Activated CD4-positive, alpha-beta T cell treated with anti-CD3 and anti-CD28 coated beads, Interleukin-2, Interleukin-4, amounts not matched to agents 100 ng/mL and 50 ng/mL, durations not matched to agents 16 hours and 8 hours (primary cell): ENCODE measurements at regions not wholly inside any gene's neighbourhood (a gene's known extent, or its start where the extent isn't known, plus 50 kb on each side); places are given as distances from the start of the nearest gene placed in this dataset.

ENCODE experiments used
- DNase-seq: peaks from one replicate; pipeline ENCODE4 v3.0.0-alpha.2; 2020; ENCODE audit warnings: low spot score

DNA sequence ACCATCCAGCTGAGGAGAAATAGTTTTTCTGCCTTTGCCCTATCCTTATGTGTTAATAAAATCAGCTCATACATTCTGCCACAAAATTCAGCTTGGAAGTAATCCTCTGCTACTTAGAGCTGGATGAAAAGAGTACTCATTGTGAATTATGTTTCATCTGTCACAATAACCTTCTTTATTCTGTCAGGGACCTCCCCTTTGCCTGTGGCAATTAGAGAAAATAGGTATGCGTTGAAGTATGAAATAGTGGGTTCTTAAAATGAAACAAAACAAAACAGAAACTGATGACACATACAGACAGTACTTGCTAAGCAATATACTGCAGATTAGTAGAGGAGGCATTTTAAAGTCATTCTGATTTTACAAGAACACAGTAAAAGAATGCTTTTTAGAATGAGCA lies 578.5 kb downstream of the USP25 start:
- DNase-seq, result no peak

DNA sequence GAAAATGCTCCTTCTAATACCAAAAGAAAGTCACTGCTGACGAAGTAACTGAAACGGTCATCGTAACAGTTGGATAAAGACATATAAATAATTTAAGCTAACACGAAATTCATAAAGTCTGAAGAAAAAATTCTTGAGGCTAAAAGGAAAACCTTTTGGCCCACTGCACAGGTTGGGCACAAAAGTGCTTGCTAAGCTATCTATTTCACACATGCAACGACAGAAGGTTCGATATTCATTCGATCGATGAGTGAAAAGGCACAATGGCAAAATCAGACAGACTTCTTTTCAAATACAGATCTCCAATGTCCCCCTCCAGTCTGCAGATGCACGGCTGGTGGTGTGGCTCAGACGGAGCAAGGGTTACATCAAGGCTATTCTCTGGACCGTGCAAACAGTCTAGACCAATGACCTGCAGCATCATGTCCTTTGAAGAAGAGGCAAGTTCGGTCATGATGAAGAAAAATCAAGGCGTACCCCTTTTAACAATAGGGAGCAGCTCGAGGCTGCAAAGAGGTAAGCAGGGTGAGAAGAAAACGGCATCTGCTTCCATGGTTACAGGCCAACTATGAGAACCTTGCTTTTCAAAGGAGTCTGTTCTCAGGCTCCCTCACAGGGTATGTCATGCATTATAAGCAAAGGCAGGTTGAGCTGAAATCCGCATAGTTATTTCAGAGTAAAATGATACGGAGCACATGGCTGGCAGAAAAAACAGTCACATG lies 579.6 kb downstream of the USP25 start:
- DNase-seq, result no peak

DNA sequence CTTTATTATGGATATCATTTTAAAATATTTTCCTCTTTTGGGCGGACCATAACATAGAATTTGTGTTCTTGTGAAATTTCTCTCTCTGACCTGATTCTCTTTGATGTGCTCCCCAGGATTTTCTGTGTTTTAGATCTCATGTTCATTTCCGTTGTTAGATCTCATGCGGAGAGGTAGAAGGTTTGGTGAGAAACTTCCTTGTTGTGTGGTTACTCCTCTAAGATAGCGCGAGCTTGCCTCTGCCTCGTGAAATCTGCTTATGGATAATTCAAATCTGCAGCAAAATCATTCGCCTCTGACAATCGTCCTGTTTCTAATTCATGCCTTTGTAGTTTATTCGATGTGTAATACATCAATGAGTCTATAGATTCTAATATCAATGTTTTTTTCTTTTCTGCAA lies 580.4 kb downstream of the USP25 start:
- DNase-seq, result no peak

DNA sequence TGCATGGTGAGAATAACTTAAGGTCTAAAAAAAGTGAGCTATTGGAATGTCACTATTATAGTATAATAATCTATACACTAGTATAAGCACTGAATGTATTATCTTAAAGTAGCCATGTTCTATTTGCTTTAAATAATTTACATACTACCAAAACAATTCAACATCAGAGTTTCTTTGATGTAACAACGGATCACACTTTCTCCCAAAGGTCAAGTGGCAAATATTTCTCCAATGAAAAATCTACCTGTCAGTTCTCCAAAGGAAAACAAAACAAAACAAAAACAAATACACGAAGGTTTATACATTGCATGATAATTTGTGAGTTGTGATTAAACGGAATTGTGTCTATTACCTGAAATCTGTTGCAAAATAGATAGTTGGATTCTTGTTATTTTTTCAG lies 581.4 kb downstream of the USP25 start:
- DNase-seq, result no peak

DNA sequence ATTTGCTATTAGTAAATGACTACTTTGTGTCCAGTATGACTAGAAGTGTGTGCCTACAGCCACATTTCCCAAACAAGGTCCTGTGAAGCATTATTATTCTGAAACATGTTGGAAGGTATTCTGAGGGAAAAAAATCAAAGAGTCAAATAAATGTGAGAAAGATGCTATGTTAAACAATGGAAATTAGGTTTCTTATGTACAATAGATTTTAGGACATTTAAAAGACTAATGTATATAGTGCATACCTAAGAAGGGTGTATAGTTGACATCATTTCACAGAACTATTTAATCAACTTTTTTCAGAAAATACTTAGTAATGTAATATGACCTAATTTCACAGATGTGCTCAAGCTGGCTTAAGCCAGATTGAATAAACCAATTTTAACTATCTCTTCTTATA lies 582.5 kb downstream of the USP25 start:
- no peak for DNase-seq

DNA sequence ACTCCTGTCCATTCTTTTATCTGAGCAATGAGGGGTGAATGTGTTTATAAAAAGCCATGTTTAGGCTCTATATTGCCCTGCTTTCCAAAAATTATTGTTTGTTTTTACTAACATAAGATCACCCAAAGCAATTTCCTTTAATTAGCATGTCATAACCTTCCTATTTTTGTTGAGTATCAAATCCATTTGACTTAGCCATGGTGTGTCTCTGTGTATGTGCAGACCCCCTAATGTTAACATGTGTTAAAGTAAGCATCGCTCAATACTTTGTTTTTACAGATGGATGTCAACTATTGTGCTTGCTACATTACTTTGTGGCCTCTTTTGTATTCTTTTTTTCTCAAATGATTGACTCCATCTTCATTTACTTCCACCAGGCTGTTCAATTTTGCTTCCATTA lies 585.4 kb downstream of the USP25 start:
- DNase-seq, result no peak

DNA sequence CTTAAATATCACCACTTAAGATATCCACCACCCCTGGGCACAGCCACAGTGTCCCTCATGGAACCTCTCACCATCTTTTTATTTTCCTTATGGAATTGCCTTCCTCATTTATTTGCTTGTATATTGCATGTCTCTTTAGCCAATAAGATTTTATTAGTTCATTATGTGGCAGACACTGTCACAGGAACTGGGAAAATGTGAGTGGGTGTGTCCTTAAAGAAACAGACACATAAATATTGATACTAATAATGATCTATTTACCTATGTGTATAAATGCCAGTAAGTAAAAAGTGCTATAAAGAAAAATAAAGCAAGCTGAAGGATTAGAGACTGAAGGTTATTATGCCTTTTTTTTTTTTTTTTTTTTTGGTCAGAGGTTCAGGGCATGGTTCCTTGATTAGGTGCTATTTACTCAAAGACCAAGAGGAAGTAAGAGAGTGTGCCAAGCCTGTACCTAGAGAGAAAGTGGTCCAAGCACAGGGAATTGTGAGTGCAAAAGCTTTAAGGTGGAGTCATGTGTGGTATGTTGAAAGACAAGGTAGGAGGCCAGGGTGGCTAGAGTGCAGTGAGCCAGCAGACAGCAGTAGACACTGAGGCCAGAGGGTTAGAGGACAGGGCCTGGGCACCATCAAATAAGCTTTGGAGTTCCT lies 589.0 kb downstream of the USP25 start:
- no peak for DNase-seq

DNA sequence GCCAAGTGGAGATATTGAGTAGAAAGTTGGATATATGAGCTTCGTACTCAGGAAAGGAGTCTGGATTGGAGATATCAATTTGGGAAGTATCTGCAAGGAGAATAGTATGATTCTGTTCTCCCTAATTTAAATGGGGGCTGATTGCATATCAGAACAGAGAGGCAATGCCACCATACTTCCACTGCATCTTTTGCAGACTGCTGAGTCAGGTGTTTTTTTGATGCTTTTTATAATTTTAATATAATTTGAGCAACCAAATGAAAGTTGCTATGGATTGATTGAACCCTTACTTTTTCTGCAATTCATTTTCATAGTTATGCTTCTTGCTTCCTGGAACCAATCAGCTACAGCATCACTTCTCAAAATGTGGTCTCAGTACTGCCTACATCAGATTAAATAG lies 590.3 kb downstream of the USP25 start:
- no peak for DNase-seq

DNA sequence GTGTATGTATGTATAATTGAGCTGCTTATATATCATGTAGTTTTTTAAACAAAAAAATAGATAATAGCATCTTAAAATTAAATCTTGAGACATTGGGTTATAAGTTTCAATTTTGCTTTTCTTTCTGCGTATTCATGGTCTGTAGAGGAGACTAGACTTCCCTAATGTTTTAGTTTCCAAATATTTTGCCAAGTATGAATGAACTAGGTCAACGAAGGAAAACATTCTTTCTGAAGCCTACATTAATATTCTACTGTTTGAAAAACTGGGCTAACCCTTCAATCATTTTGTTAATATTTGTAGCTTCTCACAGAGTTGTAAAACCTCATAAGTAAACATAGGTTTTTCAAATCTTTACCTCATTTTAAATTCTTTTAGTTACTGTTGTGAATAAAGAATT lies 592.7 kb downstream of the USP25 start:
- DNase-seq, result no peak

DNA sequence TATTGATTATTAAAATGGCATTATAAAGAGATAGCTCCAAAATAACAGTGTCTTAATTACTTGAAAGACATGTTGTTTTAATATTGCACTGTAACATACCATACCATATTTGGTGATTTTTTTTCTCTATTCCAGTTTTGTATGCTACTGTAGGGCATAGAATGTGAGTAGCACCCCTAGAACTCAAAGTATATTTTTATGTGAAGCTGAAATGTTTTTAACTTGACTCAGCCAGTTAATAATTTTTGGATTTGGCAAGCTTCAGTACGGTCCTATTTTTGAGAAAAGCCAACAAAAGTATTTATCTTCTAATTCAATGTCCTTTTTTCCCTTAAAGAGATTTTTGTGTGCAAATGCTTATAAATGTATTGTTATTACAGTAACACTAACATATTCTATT lies 593.8 kb downstream of the USP25 start:
- DNase-seq, result no peak

DNA sequence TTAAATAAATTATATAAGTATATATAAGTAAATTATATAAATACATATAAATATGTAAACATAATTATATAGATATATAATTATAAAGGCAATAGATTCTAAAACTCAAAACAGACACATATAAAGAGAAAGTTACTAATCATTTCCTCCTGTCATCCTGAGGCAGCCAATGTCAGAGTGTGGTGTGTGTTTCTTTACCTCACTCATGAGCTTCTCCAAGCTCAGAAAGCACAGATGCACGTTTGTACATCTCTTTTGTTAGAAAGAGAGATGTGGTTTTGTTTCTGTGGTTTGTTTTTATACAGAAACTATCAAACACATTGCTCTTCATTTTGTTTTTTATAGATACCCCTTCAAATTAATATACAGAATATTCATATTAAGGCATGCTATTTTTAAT lies 594.8 kb downstream of the USP25 start:
- no peak for DNase-seq

DNA sequence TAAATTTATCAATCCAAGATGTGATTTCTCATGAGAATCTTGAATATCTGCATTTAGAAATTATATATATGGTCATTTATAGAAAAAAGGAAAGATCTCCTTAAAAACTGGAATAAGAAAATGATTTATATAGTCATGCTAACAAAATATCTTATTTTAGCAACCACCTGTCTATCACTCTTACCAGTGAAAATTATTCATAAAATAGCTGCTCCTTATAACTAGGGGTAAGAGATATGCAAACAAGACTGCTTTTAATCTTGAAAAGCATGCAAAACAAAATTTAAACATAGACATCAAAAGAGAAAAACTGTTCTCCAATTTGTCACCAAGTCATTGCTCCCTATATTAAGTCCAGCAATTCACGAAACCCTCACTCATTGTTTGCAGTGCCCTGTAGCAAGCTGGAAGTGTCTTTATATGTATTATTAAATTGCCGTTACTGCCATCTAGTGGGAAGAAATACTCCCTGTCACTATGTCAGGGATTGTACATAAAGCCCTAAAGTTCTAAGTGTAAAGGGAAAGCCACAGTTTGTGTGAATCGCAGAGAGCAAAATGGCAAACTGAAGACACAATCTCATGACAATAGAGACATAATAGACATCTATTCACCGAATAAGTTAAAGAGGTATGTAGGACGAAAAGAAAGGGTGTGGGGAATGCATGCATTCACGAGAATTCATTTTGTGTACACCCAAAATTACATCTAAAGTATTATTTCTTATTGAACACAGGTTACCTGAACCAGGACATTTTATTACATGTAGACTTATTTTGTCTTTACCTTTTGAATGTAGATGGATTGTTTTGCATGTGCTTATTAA lies 600.5 kb downstream of the USP25 start:
- DNase-seq, result peak; percentile 48

DNA sequence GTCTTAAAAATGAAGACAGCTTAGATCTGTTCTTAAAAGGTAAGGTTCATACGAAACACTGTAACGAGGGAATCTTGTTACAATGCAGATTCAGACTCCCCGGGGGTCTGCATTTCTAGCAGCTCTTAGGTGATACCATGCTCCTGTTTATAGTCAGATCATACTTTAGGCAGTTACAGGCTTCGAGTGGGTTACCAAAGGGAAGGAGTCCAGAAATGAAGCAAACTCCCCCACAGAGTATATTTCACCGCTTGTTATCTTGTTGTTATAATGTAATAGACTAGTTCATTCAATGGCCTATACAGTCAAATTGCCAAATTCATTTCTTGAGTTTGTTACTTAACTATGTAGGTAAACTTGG lies 601.1 kb downstream of the USP25 start:
- DNase-seq, result no peak

DNA sequence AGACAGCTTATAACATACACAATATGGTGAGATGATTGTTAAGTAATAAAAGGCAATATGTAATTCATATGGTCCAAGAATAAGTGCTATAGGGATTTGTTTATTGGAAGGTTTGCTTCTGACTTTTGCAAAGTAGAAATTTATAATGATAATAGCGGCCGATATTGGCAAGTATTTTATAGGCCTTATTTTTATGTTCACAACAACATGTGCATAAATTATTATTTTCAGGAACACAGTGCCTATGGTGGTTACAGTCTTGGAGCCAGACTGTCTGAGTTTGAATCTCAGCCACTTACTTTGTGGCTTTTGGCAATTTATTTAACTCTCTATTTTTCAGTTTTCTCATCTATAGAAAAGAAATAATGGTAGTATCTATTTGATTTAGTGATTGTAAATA lies 607.5 kb downstream of the USP25 start:
- DNase-seq, result no peak

DNA sequence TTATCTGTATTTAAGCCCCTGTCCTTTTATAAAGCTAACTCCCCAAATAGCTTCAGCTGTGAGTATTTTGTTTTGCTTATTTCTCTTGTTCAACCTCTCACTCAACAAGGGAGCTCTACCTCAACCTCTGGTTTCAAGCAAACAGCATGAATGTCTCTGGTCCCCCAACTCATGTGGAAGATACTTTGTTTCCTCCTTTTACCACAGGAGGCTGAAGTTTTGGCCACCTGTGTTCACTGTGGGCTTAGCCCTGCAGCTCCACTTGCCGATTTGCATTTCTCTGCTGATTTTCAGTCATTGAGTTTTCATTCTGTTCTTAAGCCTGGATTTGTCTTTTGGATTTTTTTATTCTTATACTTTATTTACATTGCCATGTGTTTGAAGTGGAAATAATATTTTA lies 613.1 kb downstream of the USP25 start:
- no peak for DNase-seq

DNA sequence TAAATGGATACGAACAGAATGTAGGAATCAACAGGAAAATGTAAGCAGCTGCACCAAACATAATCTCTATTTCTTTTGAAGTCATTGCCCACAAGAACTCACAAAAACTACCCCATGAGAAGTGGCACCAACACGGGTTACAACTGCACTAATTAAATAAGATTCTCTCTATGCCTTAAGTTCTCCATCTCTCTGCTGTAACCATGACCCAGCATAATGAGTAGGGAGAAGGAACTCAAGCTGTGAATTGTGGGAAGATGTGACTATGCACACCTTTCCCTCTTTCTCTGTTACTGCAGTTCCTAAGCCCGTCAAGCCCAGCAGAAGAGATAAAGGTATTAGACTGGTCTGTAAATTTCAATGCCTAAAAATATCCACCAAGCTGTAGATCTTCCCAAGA lies 614.0 kb downstream of the USP25 start:
- no peak for DNase-seq

DNA sequence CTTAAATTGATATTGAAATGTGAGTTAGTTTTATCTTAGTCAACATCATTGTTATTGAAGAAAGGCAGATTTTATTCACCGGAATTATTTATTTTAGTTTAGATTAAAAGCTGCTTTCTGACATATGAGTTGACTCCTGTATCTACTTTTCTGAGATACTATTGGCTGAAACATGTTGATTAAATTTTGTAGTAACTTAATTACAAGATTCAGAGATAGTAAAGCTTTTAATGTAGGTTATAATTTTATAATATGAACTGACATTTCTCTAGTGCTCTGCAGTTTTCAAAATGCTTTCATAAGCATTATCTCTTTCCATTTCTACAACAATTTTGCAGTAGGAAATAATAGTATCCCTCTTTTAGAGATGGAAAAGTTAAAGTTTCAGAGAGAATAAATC lies 616.0 kb downstream of the USP25 start:
- DNase-seq, result no peak

DNA sequence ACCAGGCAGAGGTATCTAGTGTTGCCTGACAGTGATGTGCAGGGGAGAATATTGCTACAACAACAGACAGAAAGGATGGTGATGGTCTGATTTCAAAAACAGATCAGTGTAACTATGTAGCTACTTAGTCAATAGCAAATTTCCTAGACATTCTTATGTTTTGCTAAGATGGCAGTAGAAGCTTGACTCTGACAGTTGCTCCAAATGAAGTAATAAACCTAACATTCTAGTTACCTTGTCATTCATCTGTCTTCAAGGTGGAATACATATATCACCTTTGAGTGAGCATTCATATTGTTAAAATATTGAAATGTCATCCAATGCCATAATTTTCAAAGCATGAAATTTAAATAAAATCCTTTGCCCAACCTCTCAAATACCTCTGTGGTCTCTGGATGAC lies 617.4 kb downstream of the USP25 start:
- DNase-seq, result no peak

DNA sequence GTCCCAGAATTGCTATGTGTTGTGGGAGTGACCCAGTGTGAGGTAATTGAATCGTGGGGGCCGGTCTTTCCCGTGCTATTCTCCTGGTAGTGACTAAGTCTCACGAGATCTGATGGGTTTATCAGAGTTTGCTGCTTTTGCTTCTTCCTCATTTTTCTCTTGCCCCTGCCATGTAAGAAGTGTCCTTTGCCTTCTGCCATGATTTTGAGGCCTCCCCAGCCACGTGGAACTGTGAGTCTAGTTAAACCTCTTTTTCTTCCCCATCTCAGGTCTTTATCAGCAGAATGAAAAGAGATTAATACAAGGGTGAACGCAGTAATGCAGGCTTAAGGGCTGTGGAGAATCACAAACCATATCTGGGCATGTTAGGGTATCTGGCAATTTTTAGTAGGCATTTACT lies 624.0 kb downstream of the USP25 start:
- DNase-seq, result no peak

DNA sequence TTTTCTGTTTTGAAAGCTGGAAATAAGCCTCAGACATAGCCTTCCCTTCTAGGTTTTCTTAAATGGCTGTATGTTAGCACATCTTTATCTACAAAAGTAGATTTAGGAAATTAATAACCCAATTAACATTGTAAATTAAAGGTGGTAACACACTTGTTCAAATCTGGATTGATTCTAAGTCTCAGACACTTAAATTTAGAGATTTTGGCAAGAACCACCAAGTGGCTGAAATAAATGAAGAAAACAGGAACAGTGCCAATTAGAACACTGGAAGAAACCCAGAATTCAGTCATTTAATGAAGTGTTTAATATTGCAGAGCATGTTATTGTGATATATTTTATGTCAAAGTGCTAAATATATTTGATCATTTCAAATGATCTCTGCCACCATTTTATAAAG lies 628.2 kb downstream of the USP25 start:
- DNase-seq, result no peak

DNA sequence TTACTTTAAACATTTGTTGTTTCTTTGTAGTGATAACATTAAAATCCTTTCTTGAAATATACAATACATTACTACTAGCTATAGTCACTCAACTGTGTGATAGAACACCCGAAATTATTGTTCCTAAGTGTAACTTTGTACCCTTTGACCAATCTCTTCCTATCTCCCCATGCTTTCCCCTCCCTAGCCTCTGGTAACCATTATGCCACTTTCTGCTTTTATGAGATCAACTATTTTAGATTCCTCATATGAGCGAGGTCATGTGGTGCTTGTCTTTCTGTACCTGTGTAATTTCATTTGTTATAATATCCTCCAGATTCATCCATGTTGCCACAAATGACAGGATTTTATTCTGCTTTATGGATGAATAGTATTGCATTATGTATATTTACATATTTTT lies 629.0 kb downstream of the USP25 start:
- no peak for DNase-seq

DNA sequence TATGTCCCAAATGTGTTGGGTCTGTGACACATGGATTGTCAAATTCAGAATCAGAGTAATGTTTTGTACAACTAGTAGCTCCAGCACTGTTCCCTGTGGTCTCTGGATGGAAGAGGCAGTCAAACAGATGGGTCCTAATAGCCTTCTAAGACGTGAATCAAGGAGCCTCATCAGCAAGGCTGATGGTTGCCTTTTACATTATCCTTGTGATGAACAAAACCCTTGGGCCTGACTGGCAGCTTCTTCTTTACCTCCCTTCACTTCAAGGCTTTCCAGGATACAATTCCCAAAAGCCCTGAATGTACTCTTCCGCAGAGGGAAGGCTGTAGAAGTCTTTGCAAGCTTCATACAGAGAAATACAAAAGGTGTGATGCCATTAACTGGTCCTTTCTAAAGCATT lies 633.3 kb downstream of the USP25 start:
- no peak for DNase-seq

DNA sequence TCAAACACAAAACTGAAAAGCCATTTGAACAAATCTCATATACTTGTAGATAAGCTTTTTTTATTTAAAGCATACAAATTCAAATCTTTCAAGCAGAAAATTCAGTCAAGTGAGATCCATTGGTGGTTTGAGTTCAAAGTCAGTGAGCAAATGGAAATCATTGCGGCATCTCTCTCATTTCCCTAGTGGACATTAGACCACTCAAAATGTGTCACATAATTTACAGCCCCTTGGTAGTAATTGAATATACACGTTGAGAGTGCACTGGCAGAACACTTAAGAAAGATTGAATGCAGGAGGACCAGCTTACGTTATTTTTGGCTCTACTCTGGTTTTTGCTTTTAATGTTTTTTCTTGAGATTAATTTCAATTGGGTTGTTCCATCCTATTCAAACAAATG lies 633.7 kb downstream of the USP25 start:
- DNase-seq, result no peak
